HCT116 (cell line): ENCODE measurements at regions not wholly inside any gene's neighbourhood (a gene's known extent, or its start where the extent isn't known, plus 50 kb on each side); places are given as distances from the start of the nearest gene placed in this dataset.

Experiments used
- ATAC-seq: fragments of 200-7000 bp; cut with Tn5 transposase; 2 replicates; pipeline ENCODE4 v1.9.1; 2020; ENCODE audit warnings: mild to moderate bottlenecking, moderate library complexity
- BruUV-seq: library from RNA; stranded (reverse); fragments of 400-500 nt; replicated peaks from 2 replicates; lab custom pipeline; 2021; lab: Mats Ljungman, UMichigan
- CTCF ChIA-PET: fragments of 300-600 bp; sonication (Branson Sonifier 250); formaldehyde crosslinking; loops from one replicate; lab custom pipeline; 2021; ENCODE audit warnings: antibody characterized with exemption; lab: Charles Lee
- POLR2A ChIA-PET: fragments of 300-600, 350-600 bp; sonication (Branson Sonifier 250); formaldehyde crosslinking; loops from one replicate; lab custom pipeline; 2021; ENCODE audit warnings: antibody characterized with exemption; lab: Charles Lee
- RAD21 ChIA-PET, 2 experiments: fragments of 300-600 bp; sonication (Branson Sonifier 250); formaldehyde crosslinking; loops; one replicate each; lab custom pipeline; 2023; ENCODE audit warnings: low total read pairs in 2 of 2; ENCODE audit not compliant: uncharacterized antibody in 2 of 2, unreplicated experiment in 2 of 2, low non-redundant PET in 1 of 2; lab: Charles Lee
- DNase-seq: peaks from one replicate; pipeline ENCODE4 v3.0.0-alpha.2; 2010; ENCODE audit warnings: low read depth, low spot score
- H2AFZ ChIP-seq: fragments of 200-600 bp; shearing (Covaris generic), sonication (generic); 2 replicates; pipeline ENCODE4 v1.6.1; 2017; ENCODE audit warnings: low read depth, mixed run types, mixed read lengths, antibody characterized with exemption, low read length; ENCODE audit not compliant: poor library complexity, severe bottlenecking
- H3K27ac ChIP-seq: 2 replicates; pipeline ENCODE4 v1.5.1; 2012; ENCODE audit warnings: low read depth, low read length
- H3K27me3 ChIP-seq: fragments of 200-600 bp; sonication (generic); 2 replicates; pipeline ENCODE4 v1.6.1; 2016; ENCODE audit warnings: mixed run types, low read length, mixed read lengths; ENCODE audit not compliant: insufficient read depth
- H3K36me3 ChIP-seq, 2 experiments: fragments of 200-500 bp in 1 of 2; fragments of 200-600 bp in 1 of 2; sonication (Bioruptor generic) in 1 of 2; sonication (generic) in 1 of 2; 2 replicates each; pipeline versions ENCODE4 v1.5.1 to v1.6.1; 2014 to 2016; ENCODE audit warnings: low read length in 2 of 2, inconsistent platforms in 1 of 2, mixed read lengths in 1 of 2, mixed run types in 1 of 2; ENCODE audit not compliant: insufficient read depth in 2 of 2, control insufficient read depth in 1 of 2
- H3K4me1 ChIP-seq, 2 experiments: fragments of 200-600 bp in 1 of 2; sonication (generic) in 1 of 2; 2 replicates each; pipeline versions ENCODE4 v1.5.1 to v1.6.1; 2012 to 2017; ENCODE audit warnings: low read length in 2 of 2, inconsistent platforms in 1 of 2, mild to moderate bottlenecking in 1 of 2, mixed read lengths in 1 of 2, mixed run types in 1 of 2, moderate library complexity in 1 of 2; ENCODE audit not compliant: insufficient read depth in 2 of 2, control insufficient read depth in 1 of 2
- H3K4me2 ChIP-seq: fragments of 200-600 bp; sonication (generic); 2 replicates; pipeline ENCODE4 v1.6.1; 2017; ENCODE audit warnings: mixed run types, low read length, mixed read lengths
- H3K4me3 ChIP-seq, 2 experiments: fragments of 200-600 bp in 1 of 2; sonication (generic) in 1 of 2; replicated peaks in 1 of 2; 2 replicates each; pipeline ENCODE4 v1.5.1; 2011 to 2016; ENCODE audit warnings: low read length in 2 of 2, control low read depth in 1 of 2, low read depth in 1 of 2, mild to moderate bottlenecking in 1 of 2, mixed read lengths in 1 of 2, mixed run types in 1 of 2
- H3K79me2 ChIP-seq: fragments of 200-600 bp; sonication (generic); 2 replicates; pipeline ENCODE4 v1.6.1; 2017; ENCODE audit warnings: mild to moderate bottlenecking, mixed run types, low read length, moderate library complexity, mixed read lengths; ENCODE audit not compliant: insufficient read depth
- H3K9ac ChIP-seq: fragments of 200-600 bp; sonication (generic); 2 replicates; pipeline ENCODE4 v1.6.1; 2016; ENCODE audit warnings: low read length, mixed read lengths
- H3K9me2 ChIP-seq: fragments of 200-600 bp; sonication (generic), shearing (Covaris generic); 2 replicates; pipeline ENCODE4 v1.6.1; 2017; ENCODE audit warnings: mixed run types, mild to moderate bottlenecking, moderate library complexity; ENCODE audit not compliant: insufficient read depth
- H3K9me3 ChIP-seq, 2 experiments: fragments of 200-500 bp in 1 of 2; fragments of 200-600 bp in 1 of 2; sonication (Bioruptor generic) in 1 of 2; sonication (generic) in 1 of 2; 2 replicates each; pipeline ENCODE4 v1.6.1; 2014 to 2017; ENCODE audit warnings: low read length in 2 of 2, mixed read lengths in 2 of 2, inconsistent platforms in 1 of 2, low read depth in 1 of 2, mild to moderate bottlenecking in 1 of 2, mixed run types in 1 of 2, moderate library complexity in 1 of 2; ENCODE audit not compliant: control insufficient read depth in 1 of 2, insufficient read depth in 1 of 2
- H4K20me1 ChIP-seq: fragments of 200-600 bp; sonication (generic), shearing (Covaris generic); 2 replicates; pipeline ENCODE4 v1.6.1; 2017; ENCODE audit warnings: mixed run types, mild to moderate bottlenecking, moderate library complexity; ENCODE audit not compliant: insufficient read depth
- CEBPB ChIP-seq: IDR thresholded peaks from 2 replicates; pipeline ENCODE4 v1.6.1; 2012; ENCODE audit warnings: low read depth
- EGR1 ChIP-seq: IDR thresholded peaks from 2 replicates; pipeline ENCODE4 v1.6.1; 2012; ENCODE audit warnings: low read depth
- EZH2phosphoT487 ChIP-seq: fragments of 200-600 bp; IDR thresholded peaks from 2 replicates; pipeline ENCODE4 v1.6.1; 2018; ENCODE audit warnings: antibody characterized with exemption, borderline replicate concordance
- FOSL1 ChIP-seq: IDR thresholded peaks from 2 replicates; pipeline ENCODE4 v1.6.1; 2012; ENCODE audit warnings: low read depth
- POLR2A ChIP-seq: IDR thresholded peaks from 2 replicates; pipeline ENCODE4 v1.7.0; 2011; ENCODE audit warnings: borderline replicate concordance; ENCODE audit not compliant: insufficient read depth, insufficient read length; ENCODE audit errors: extremely low read depth
- POLR2AphosphoS5 ChIP-seq: IDR thresholded peaks from 2 replicates; pipeline ENCODE4 v1.6.1; 2011; ENCODE audit warnings: mild to moderate bottlenecking, low read depth, low read length, moderate library complexity
- RAD21 ChIP-seq: IDR thresholded peaks from 2 replicates; pipeline ENCODE4 v1.6.1; 2012; ENCODE audit warnings: low read depth, mild to moderate bottlenecking
- SIN3A ChIP-seq: IDR thresholded peaks from 2 replicates; pipeline ENCODE4 v1.6.1; 2012; ENCODE audit warnings: low read depth
- SRF ChIP-seq: IDR thresholded peaks from 2 replicates; pipeline ENCODE4 v1.6.1; 2012; ENCODE audit warnings: low read depth
- TCF7L2 ChIP-seq: IDR thresholded peaks from 2 replicates; pipeline ENCODE4 v1.7.0; 2011; ENCODE audit warnings: borderline replicate concordance, inconsistent platforms; ENCODE audit not compliant: insufficient read depth, insufficient read length; ENCODE audit errors: extremely low read depth
- YY1 ChIP-seq: IDR thresholded peaks from 2 replicates; pipeline ENCODE4 v1.6.1; 2011; ENCODE audit warnings: low read length, low read depth, moderate library complexity, mild to moderate bottlenecking; ENCODE audit not compliant: insufficient replicate concordance; ENCODE audit errors: extremely low read depth
- ZFX ChIP-seq: fragments of 450-650 bp; IDR thresholded peaks from 2 replicates; pipeline ENCODE4 v1.6.1; 2017
- ZNF274 ChIP-seq: fragments of 200-500 bp; sonication (Bioruptor generic); IDR thresholded peaks from 2 replicates; pipeline ENCODE4 v1.6.1; 2014; ENCODE audit warnings: mild to moderate bottlenecking, low read depth, low read length, inconsistent platforms
- intact Hi-C: fragments of 100-400 bp; cut with micrococcal nuclease; formaldehyde crosslinking; loops from 2 replicates; pipeline ENCODE4 v1.10.0; 2022
- TF ChIP-seq, protein P1 (sequence below): IDR thresholded peaks from 2 replicates; pipeline ENCODE4 v1.6.1; 2011; ENCODE audit warnings: mild to moderate bottlenecking, low read length, moderate library complexity; ENCODE audit not compliant: insufficient replicate concordance; ENCODE audit errors: extremely low read depth
- TF ChIP-seq, protein P2 (sequence below): IDR thresholded peaks from 2 replicates; pipeline ENCODE4 v1.6.1; 2012
- TF ChIP-seq, protein P3 (sequence below), 3 experiments: fragments of 200-600 bp in 1 of 3; sonication (generic) in 1 of 3; IDR thresholded peaks in 2 of 3; conservative IDR thresholded peaks in 1 of 3; 2 replicates each; pipeline ENCODE4 v1.5.1; 2012 to 2017; ENCODE audit warnings: low read depth in 2 of 3, low read length in 2 of 3, antibody characterized with exemption in 1 of 3, borderline replicate concordance in 1 of 3, control low read depth in 1 of 3, mild to moderate bottlenecking in 1 of 3, mixed read lengths in 1 of 3, mixed run types in 1 of 3, moderate library complexity in 1 of 3; ENCODE audit not compliant: insufficient read depth in 1 of 3

DNA sequence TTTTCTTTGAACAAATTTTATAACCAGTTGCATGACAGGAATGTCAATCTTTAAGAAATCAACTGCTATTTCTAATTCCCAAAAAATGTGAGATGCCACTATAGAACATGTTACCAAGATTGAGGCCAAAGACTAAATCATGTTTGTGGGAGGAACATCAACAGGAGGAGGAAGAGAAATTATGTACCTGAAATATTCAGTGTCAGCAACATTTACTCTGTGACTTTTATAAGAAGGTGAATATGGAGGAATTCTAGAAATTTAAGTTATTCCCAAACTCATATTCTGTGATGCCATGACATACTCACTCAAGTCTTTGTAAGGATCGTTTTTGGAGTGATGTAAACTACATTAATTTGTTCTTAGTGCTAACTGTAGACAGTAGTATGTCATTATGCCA lies 408.4 kb downstream of the SH2D4B start:
- RAD21 ChIA-PET = no interaction called here
- H3K4me3 ChIP-seq = no peak overlapping the region
- no peaks in the 10 kb centered on the region for H3K79me2 ChIP-seq
- TF ChIP-seq SRF = no peak
- no peak for TF ChIP-seq FOSL1
- TF ChIP-seq CEBPB = no peak
- no peak for TF ChIP-seq POLR2A
- TF ChIP-seq ZNF274 = no peak
- H3K9me3 ChIP-seq = no peaks in the 10 kb centered on the region
- CTCF ChIA-PET = interaction anchor here (0.8 to 1.2 kb wide), 3 partner anchors 62 to 283 kb away, joined by 3 to 6 read pairs (median 5); no protein-coding TSS in a partner anchor
- H3K9me2 ChIP-seq = no peaks in the 10 kb centered on the region
- H2AFZ ChIP-seq = no peak overlapping the region
- POLR2A ChIA-PET = no interaction called here
- BruUV-seq = no TSS peak
- H3K4me2 ChIP-seq = no peak overlapping the region
- no peaks in the 10 kb centered on the region for H3K4me1 ChIP-seq
- H3K27ac ChIP-seq = no peak overlapping the region
- H3K27me3 ChIP-seq = no peaks in the 10 kb centered on the region
- ATAC-seq (no peak), DNase-seq (no peak)
- H3K36me3 ChIP-seq = no peaks in the 10 kb centered on the region
- intact Hi-C loops = no loop called here
- no peaks in the 10 kb centered on the region for H4K20me1 ChIP-seq
- H3K9ac ChIP-seq = no peak overlapping the region

DNA sequence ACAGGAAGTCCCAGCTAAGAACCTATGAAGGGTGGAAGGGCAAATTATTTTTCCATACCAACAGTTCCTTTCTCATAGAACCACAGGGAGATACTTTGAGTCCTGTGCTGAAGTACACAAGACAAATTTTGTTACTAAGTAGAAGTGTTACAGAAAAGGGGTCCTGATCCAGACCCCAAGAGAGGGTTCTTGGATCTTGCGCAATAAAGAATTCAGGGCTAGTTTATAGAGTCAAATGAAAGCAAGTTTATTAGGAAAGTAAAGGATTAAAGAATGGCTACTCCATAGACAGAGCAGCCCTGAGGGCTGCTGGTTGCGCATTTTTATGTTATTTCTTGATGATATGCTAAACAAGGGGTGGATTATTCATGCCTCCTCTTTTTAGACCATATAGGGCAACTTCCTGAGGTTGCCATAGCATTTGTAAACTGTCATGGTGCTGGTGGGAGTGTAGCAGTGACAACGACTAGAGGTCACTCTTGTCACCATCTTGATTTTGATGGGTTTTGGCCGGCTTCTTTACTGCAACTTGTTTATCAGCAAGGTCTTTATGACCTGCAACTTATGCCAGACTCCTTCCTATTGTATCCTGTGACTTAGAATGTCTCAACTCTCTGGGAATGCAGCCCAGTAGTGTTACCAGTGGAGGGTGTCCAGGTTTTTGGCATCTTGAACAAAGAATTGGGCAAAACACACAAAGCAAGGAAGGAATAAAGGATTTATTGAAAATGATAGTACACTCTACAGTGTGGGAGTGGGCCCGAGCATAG lies 409.4 kb downstream of the SH2D4B start:
- no peak for ATAC-seq
- Histone ChIP-seq H3K79me2 (no peaks in the 10 kb centered on the region), H4K20me1 (no peaks in the 10 kb centered on the region), H3K4me3 (no peak overlapping the region), H3K9me3 (no peaks in the 10 kb centered on the region), H3K4me2 (no peak overlapping the region), H3K9me2 (no peaks in the 10 kb centered on the region), H3K27ac (no peak overlapping the region), H3K4me1 (no peaks in the 10 kb centered on the region), H3K27me3 (no peaks in the 10 kb centered on the region), H3K9ac (no peak overlapping the region), H2AFZ (no peak overlapping the region), H3K36me3 (no peaks in the 10 kb centered on the region)
- no peak for DNase-seq
- ChIA-PET RAD21 (no interaction called here), CTCF (no interaction called here), POLR2A (no interaction called here)
- intact Hi-C loops = no loop called here
- BruUV-seq = no TSS peak
- TF ChIP-seq, protein P1, sequence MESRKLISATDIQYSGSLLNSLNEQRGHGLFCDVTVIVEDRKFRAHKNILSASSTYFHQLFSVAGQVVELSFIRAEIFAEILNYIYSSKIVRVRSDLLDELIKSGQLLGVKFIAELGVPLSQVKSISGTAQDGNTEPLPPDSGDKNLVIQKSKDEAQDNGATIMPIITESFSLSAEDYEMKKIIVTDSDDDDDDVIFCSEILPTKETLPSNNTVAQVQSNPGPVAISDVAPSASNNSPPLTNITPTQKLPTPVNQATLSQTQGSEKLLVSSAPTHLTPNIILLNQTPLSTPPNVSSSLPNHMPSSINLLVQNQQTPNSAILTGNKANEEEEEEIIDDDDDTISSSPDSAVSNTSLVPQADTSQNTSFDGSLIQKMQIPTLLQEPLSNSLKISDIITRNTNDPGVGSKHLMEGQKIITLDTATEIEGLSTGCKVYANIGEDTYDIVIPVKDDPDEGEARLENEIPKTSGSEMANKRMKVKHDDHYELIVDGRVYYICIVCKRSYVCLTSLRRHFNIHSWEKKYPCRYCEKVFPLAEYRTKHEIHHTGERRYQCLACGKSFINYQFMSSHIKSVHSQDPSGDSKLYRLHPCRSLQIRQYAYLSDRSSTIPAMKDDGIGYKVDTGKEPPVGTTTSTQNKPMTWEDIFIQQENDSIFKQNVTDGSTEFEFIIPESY = no peak
- TF ChIP-seq ZNF274 (no peak), CEBPB (no peak), SIN3A (no peak), EGR1 (no peak), EZH2phosphoT487 (no peak), RAD21 (no peak), FOSL1 (no peak), TCF7L2 (no peak), POLR2A (no peak), YY1 (no peak), ZFX (no peak), POLR2AphosphoS5 (no peak)
- TF ChIP-seq, protein P2, sequence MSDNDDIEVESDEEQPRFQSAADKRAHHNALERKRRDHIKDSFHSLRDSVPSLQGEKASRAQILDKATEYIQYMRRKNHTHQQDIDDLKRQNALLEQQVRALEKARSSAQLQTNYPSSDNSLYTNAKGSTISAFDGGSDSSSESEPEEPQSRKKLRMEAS = no peak
- TF ChIP-seq, protein P3, sequence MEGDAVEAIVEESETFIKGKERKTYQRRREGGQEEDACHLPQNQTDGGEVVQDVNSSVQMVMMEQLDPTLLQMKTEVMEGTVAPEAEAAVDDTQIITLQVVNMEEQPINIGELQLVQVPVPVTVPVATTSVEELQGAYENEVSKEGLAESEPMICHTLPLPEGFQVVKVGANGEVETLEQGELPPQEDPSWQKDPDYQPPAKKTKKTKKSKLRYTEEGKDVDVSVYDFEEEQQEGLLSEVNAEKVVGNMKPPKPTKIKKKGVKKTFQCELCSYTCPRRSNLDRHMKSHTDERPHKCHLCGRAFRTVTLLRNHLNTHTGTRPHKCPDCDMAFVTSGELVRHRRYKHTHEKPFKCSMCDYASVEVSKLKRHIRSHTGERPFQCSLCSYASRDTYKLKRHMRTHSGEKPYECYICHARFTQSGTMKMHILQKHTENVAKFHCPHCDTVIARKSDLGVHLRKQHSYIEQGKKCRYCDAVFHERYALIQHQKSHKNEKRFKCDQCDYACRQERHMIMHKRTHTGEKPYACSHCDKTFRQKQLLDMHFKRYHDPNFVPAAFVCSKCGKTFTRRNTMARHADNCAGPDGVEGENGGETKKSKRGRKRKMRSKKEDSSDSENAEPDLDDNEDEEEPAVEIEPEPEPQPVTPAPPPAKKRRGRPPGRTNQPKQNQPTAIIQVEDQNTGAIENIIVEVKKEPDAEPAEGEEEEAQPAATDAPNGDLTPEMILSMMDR (IDR thresholded peaks at IDR 0.05 in 2 of 3, conservative IDR thresholded peaks at IDR 0.05 in 1 of 3; ENCODE audit: borderline replicate concordance in 1 of 3, insufficient read depth in 1 of 3, low read depth in 2 of 3, low read length in 2 of 3) = no peak
